ENCODE measurements at regions not wholly inside any gene's neighbourhood (a gene's known extent, or its start where the extent isn't known, plus 50 kb on each side); places are given as distances from the start of the nearest gene placed in this dataset.

DNA sequence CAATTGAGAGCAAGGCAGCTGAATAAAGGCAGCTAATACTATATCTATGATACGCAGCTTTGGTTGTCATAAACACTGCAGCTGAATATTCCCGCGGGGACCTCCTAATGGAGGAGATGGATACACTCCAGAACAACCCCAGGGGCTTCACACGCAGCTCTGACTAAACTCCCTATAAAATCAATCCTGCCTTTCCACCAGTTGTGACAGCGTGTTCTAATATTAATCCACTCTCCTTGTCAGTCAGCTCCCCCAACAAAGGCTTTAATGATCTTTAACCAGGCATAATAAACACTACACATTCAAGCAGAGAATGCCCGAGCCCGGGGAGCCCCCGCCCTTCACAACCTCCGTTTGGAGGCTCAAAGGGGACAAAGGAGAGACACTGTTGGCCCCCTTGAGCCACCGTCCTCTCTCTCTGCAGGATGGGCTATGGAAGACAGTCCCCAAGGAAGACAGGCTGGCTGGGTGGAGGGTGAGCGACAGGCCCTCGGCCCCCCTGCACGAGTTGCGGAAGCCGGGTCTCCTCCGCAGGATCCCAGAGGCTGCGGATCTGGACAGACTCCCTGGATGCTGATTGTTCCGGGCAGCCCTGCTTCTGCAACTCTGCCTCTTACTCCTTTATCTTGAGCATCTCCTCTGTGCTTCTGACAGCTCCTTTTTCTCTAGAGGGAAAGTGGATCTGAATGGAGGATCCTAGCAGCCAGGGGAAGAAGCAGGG lies 565.2 kb downstream of the BUD13 start:
- in situ Hi-C loops (cut with HindIII; ENCODE audit: low sequenced_read_pairs): no loop called here

DNA sequence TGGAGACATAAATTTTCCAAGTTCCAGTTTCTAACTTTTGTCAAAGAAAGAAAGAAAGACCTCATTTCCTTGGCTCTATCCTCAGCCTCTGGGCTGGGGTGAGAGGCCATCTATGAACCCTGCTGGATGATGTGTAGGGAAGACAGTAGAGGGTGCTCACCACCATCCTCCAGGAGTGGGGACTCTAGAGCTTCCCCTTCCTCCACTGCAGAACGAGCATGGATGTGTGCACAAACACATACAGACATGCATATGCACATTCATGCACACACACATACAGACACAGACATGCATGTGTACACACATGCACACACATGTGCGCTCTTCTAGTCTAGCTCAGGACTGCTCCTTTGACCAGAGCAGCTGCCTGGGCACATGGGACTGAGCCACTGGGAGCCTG lies 565.8 kb downstream of the BUD13 start:
- in situ Hi-C loops (cut with HindIII; ENCODE audit: low sequenced_read_pairs): no loop called here

DNA sequence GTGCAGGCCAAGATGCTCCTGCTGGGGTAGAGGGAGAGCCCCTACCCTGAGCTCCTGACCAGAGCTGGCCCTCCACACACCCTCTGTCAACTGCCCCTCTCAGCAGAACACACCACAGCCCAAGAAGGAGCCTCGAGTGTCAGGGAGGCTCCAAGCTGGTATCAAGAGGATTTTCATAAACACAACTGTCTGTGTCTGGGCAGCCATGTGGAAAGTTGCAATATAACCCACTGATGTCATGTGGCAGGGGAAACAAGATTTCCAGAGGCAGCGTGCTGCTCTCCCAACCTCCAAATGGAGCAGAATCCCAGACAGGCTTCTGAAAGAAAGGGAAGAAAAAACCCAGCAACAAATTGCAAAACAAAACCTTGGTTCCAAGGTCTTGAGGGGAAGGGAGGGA lies 569.9 kb downstream of the BUD13 start:
- in situ Hi-C loops (cut with HindIII; ENCODE audit: low sequenced_read_pairs): no loop called here

DNA sequence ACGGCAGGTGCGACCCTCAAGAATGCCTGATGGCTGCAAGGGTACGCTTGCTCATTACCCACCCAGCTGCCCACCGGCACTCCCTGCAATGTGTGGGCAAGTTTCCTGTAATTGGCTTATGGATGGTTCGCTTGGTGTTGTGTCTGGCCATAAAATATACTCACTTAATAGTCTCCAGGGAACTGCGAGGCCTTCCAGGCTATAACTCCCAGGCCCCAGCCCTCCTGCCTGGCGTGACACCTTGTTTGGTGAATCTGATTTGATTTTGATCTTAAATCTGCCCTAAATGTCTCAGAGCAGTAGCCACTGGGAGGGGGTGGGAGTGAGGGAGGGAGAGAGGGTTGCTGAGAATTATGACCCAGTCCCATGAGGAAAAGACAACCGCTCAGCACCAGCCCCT lies 572.2 kb downstream of the BUD13 start:
- in situ Hi-C loops (cut with HindIII; ENCODE audit: low sequenced_read_pairs): no loop called here

DNA sequence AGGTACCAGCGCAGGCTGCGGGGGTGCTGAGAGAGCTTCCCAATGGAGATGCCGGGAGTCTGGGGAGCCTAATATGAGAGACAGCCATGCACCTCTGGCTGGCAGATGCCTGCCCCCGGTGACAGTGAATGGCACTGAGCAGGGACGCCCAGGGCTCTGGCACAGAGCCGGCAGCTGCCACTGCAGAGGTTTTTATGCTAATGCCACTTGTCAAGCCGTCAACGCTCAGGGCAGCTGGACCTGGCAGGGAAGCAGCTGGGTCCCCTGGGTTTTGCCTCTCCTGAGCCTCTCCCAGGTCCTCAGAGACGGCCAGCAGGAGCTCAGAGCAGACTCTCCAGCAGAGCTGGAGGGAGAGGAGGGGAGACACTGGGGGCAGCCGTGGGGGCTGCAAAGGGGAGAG lies 573.6 kb downstream of the BUD13 start:
- in situ Hi-C loops (cut with HindIII; ENCODE audit: low sequenced_read_pairs): no loop called here

DNA sequence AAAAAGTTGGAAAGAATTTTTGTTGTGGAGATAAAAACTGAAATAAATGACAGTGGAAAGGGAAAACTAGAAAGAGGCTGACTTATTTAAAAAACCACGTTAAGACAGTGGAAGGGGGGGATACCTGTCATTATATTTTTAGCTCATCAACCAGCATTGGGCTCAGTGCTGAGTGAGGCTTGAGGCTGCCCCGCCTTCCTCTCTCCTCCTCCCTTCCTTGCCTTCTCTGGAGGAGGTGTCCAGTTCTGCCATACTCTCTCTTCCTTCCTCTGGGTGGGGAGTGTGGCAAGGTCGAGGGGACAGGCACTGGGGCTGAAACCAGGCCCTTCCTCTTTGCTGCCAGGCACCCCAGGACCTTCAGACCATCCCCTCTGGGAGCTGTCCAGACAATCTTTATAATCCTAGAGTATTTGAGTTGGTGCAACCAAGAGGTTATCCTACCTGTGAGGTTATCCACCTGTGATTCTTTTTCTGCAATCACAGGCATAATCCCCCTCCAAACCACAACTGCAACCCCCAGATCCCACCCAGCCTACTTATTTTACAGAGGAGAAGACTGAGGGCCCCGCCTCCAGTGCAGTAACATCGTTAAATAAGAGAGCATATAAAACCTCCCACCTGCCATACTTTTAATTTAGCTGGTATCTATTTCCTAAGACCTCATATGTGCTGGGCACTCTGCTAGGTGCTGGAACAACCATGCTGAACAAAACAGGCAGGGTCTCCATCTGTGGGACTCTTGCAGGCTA lies 578.5 kb downstream of the BUD13 start:
- in situ Hi-C loops (cut with HindIII; ENCODE audit: low sequenced_read_pairs): no loop called here

DNA sequence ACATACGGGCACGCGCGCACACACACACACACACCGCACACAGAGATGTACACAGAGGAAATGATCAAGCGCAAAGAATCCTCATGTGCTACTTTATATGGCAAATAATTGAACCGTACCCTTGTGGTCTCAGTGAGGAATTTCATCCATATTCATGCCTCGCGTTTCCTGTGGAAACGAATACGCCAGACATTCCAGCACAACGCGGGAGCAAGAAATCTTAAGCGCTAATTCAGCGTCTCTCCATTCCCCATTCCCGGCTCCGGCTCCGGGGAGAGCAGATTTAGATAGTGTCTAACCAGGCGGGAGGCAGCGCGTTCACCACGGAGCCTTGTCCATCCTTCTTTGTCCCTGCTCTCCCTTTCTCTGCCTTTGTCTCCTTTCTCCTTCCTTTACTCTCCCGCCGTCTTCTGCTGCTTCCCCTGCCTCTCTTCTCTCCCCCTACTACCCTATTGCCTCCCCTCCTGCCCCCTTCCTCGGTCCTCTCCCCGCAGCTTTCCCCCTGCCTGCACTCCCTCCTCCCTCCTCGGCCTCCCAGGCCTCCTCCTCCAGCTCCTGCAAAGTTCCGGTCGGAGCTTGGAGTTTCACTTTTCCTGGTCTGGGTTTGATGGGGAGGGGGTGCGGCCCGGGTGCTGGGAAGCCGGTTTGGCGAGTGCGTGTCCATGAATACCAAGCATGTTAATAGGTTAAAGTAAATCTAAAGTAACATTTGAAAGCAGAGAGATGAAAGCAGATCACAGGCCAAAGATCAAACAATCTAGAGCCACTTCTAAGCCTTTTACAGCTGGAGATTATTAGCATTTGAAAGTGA lies 579.3 kb downstream of the BUD13 start:
- in situ Hi-C loops (cut with HindIII; ENCODE audit: low sequenced_read_pairs): no loop called here

DNA sequence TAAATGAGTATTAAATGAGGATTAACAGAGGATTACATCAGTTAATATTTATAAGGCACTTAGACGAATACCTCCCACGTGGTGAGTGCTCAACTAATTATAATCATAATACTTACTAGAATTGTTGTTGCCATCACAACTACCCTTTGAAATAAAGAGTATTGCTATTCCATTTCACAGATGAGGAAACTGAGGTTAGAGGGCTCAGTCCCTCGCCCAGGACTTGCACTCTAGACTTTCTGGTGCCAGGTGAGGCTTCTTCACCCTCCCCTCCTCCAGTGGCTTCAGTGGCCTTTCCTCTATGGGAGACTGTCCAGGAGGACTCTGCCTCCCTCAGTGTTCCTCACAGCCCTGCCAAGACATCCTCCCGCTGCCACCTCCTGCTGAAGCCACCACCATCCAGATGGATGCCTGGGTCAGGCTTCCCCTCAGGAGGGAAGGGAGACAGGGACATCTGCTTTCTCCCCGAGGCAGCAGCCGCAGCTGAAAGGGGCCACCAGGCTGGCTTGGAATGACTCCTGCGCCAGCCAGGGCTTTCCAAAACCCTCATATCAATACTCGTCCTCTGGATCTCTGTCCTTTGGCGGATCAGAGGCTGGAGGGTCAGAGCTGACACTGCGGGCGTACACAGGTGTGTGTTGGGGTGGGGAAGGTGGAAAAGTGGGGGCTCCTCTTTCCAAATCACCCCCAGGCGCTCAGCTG lies 580.1 kb downstream of the BUD13 start:
- in situ Hi-C loops (cut with HindIII; ENCODE audit: low sequenced_read_pairs): no loop called here

DNA sequence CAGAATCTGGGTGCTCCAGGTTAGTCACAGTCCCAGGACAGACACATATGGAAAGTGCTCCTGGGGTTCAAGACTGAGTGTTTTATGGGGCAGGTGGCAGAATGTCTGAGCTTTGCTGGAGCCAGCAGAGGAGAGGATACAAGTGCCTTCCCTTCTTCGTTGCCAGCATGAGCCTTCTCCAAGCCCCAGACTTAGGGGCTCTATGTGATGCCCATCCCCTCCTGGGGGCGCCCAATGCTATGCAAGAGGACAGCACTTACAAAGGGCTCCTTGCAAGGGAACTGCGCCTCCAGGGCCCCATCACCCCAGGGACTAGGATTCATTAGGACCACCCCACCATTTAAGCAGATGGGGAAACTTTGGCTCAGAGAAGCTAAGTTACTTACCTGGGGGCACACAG lies 581.9 kb downstream of the BUD13 start:
- in situ Hi-C loops (cut with HindIII; ENCODE audit: low sequenced_read_pairs): no loop called here

DNA sequence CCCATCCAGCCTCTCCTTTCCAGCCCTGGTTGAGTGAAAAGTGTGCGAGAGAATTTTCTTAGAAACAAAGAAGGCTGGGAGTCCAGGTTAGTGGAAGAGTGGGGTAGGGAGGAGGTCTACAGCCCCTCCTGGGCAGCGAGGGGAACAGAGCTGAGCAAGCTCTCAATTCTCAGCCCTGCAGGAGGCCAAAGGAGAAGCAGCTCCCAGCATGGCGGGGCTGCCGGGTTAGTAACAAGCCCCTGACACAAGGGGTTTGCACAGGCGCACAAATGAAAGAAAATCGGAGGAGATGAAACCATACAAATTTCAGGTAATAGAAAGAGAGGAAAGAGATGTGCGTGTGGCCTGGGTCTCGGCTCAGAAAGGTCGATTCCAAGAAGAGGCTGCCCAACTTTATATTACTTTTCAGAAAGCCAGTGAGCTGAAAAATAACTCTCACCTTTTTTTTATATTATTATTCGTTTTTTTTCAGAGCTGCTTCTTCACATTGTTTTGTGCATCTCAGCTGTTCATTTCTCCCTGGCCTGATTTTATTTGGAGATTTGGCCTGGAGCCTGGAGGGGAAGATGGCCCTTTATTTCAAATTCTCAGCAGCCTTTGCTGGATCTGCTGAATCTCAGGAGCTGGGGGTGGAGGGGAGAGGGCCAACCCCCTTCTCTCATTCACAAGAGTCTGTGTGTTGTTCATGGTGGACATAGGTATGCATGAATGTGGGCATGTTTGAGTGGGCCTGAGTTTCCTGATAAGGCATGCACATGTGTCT lies 583.2 kb downstream of the BUD13 start:
- in situ Hi-C loops (cut with HindIII; ENCODE audit: low sequenced_read_pairs): no loop called here

DNA sequence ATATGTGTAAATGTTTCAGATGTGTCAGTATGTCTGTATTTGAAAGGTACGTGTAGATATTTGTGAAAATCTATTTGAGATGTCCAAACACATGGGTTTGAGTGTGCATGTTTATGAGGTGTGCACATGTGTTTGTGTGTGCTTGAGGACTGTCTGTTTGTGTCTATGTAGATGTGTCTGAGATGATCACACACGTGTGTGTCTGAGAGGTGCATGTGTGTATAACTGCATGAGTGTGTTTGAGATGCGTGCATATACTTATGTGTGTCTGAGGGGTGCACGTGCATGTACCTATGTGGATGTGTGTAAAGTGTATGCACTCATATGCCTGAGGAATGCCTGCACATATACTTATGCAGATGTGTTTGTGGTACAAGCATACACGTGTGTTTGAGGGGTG lies 584.4 kb downstream of the BUD13 start:
- in situ Hi-C loops (cut with HindIII; ENCODE audit: low sequenced_read_pairs): no loop called here

DNA sequence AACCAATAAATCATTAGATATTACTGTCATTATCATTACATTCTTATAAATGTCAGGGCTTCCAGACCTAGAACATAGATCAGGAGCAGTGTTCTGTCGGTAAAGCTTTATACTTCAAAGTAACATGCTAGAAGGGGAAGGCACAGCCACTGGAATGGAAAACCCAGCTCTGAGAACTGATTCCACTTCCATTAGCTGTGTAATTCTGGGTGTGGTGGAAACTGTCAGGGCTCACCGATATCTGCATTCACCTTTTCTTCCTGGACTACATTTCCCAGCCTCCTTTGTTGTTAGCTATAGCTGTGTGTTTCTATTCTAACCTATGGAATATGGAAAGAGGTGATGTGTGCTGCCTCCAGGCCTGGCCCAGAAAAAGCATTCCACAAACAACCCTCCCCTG lies 585.8 kb downstream of the BUD13 start:
- in situ Hi-C loops (cut with HindIII; ENCODE audit: low sequenced_read_pairs): no loop called here

DNA sequence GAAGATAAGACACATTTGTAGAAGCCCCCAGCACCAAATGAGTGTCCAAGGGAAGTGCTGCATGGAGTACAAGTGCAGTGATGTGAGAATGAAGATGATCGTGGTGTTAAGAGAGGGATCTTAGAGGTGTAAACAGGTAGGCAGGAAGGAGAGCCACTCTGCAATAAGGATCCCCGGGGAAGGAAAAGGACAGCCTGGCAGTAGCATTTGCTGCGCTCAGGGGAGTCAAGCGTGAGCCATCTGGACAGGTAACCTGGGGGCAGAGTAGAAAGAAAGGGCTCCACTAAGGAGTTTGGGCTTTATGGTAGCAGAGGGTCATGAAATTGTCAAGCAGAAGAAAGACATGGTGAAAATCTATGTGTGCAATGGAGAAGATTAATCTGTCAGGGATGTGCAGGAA lies 587.2 kb downstream of the BUD13 start:
- in situ Hi-C loops (cut with HindIII; ENCODE audit: low sequenced_read_pairs): no loop called here

DNA sequence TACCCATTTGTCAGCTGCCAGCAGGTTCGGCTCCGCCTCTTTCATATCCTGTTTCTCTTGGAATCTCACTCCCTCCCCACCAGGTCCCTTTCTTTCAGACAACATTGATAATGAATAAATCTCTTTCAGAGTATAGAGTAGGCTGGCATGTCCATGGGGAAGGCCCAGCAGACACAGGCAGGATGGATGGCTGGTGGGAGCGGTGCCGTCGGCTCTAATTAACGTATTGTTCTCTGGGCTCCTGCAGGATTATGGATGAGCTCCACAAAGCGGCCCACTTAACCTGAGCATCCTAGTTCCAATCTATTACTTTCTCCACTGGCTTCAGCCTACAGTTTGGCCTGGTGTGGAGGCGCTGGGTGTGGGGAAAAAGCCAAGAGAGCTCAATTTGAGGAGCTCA lies 588.0 kb downstream of the BUD13 start:
- in situ Hi-C loops (cut with HindIII; ENCODE audit: low sequenced_read_pairs): no loop called here

DNA sequence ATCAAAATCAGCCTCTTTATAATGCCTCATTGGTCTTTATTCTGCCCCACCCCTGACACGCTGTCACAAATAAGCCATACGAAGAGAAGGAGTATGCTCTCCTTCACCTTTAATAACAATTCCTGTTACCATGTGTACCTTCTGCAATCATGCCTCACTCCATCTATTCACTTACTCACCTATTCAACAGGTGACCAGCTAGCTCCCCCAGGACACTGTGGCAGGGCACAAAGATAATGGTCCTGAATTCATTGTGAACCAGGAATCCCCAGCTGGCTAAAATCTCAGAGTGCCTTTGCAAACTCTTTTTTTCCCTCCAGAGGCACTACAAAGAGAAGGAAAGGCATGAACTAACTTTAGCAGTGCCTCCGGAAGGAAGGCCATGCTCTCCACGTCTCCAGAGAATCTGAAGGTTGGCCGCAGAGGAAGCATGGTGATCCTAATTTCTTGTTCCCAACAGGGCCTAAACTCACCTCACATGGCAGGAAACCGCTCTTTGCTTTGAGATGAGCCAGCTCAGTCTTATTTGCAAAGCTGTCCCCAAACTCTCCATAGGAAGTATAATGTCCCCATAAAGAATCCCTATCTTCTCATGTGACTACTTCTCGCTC lies 590.3 kb downstream of the BUD13 start:
- in situ Hi-C loops (cut with HindIII; ENCODE audit: low sequenced_read_pairs): no loop called here

DNA sequence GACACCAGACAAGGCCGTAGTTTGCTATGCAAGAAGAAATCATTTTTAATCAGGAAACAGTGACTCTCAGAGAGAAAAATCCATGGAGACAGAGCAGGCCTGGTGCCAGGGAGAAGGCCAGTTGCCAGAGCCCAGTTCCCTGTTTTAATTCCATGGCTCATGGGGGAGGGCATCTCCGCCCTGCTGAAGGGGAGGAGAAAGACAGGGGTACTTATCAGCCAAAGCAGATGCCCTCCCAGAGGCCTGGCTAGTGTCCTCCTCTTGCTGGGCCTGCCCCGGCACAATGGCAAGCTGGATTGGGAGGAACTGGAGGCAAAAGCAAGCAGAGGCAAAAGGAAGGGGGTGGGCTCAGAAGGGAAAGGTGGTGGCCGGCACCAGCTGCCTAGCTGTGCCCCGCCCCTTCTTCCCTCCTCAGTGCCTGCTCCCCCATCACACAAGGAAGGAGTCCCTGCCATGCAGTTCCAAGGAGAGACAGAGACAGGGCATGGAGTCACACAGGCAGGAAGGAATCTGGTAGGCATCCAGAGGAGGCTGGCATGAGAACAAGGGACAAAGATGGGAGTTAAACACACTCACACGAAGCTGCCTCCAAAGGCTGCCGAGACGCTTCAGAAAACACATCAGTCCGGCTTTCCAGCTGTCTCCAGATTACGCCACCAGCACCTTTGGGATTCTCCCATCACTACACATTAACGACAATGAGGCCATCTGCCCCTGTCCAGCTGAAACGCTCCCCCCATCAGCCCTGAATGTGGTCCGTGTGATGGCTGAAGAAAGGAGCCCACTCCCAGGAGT lies 591.8 kb downstream of the BUD13 start:
- in situ Hi-C loops (cut with HindIII; ENCODE audit: low sequenced_read_pairs): no loop called here

DNA sequence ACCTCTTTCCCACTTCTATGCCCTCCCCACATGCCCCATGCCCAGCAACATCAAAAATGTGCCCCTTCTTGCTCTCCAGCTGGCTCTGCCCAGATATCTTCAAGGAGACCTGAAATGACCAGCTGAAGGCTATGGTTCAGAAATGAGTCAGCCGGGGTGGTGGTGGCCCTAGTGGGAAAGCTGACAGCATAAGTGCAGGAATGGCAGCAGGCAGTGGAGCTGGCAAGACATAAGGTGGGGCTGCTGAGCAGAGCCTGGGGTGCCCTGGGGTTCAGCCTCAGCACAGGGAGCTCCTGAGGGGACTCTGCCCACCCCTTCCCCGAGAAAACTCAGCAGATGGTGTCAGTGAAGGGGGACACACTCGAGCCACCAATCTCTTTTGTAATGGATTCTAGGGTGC lies 593.4 kb downstream of the BUD13 start:
- in situ Hi-C loops (cut with HindIII; ENCODE audit: low sequenced_read_pairs): no loop called here

DNA sequence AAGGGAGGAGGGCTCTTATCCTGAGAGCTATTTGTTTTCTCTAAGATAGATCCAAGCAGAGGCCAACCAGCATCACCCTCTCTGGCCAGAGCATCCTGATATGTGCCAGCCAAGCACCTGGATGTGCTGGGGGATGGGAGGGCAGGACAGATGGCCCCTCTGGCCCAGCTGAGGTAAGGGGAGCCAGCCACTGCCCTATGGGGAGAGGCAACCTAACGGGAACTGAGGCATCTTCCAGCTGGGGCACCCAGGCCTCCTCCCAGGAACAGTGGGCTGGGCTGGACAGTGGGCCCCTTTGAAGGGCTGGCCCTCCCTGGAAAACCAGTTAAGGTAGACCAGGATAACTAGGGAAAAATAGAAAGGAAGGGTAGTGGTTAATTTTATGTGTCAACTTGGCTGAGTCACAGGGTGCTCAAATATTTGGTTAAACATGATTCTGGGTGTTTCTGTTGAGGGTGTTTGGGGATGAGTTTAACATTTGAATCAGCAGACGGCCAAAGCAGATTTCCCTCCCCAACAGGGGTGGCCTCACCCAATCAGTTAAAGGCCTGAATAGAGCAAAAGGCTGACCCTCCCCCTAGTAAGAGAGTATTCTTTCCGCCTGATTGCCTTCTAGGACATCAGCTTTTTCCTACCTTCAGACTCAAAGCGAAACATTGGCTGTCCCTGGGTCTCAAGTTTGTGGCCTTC lies 595.1 kb downstream of the BUD13 start:
- in situ Hi-C loops (cut with HindIII; ENCODE audit: low sequenced_read_pairs): no loop called here

All from endothelial cell of hepatic sinusoid (primary cell).